ENCODE measurements at regions not wholly inside any gene's neighbourhood (a gene's known extent, or its start where the extent isn't known, plus 50 kb on each side); places are given as distances from the start of the nearest gene placed in this dataset.

- no peak; the same call in 1 of the 2 replicates for TF ChIP-seq CTCF (conservative IDR thresholded peaks at IDR 0.05; ENCODE audit: low read depth, low read length)
- TF ChIP-seq EZH2phosphoT487 (IDR thresholded peaks at IDR 0.05; ENCODE audit: borderline replicate concordance, low read length), result no peak
Observed at GRCh38 chr3:46102059-46102779, 74.9 kb upstream of the XCR1 start.
